Keratinocyte (primary cell): ENCODE measurements at regions not wholly inside any gene's neighbourhood (a gene's known extent, or its start where the extent isn't known, plus 50 kb on each side); places are given as distances from the start of the nearest gene placed in this dataset.

Experiments used
- CTCF ChIP-seq, 3 experiments: IDR thresholded peaks in 1 of 3; conservative IDR thresholded peaks in 1 of 3; optimal IDR thresholded peaks in 1 of 3; 2 replicates in 2 of 3; 3 replicates in 1 of 3; pipeline versions ENCODE3 to v1.5.1; 2011; ENCODE audit warnings: low read length in 3 of 3, mild to moderate bottlenecking in 3 of 3, moderate library complexity in 2 of 3, control low read depth in 1 of 3, inconsistent platforms in 1 of 3; ENCODE audit not compliant: insufficient read depth in 2 of 3; ENCODE audit errors: extremely low read depth in 1 of 3
- EZH2 ChIP-seq: IDR thresholded peaks from one replicate; pipeline ENCODE4 v1.6.1; 2012; ENCODE audit warnings: inconsistent platforms, mild to moderate bottlenecking, low read length, moderate library complexity

GRCh38 chr4:105025263-105026017 lies 121.2 kb upstream of the TET2 start:
- TF ChIP-seq CTCF (optimal IDR thresholded peaks at IDR 0.05 in 1 of 3, IDR thresholded peaks at IDR 0.05 in 1 of 3, conservative IDR thresholded peaks at IDR 0.05 in 1 of 3; ENCODE audit: extremely low read depth in 1 of 3, insufficient read depth in 2 of 3, low read length in 3 of 3) (no peak), EZH2 (no peak)
